NOMO-1 (cell line): ENCODE measurements at regions not wholly inside any gene's neighbourhood (a gene's known extent, or its start where the extent isn't known, plus 50 kb on each side); places are given as distances from the start of the nearest gene placed in this dataset.

Experiments
- DNase-seq, 2 experiments: peaks; one replicate each; lab custom pipeline; 2025; ENCODE audit not compliant: unreplicated experiment in 2 of 2; lab: John Stamatoyannopoulos, UW

- DNase-seq = no peak
Observed at GRCh38 chr2:11988691-11989353, 242.4 kb downstream of the LPIN1 start.

GRCh38 chr2:11989354-11989703 lies 242.9 kb downstream of the LPIN1 start:
- DNase-seq = no peak

- peak; percentile 45 to 50 for DNase-seq
Observed at GRCh38 chr2:11990576-11990975, 244.1 kb downstream of the LPIN1 start.

- DNase-seq = no peak
Observed at GRCh38 chr2:11993749-11994148, 247.3 kb downstream of the LPIN1 start.

GRCh38 chr2:11995456-11995855 lies 249.0 kb downstream of the LPIN1 start:
- no peak for DNase-seq

GRCh38 chr2:11996618-11997017 lies 250.2 kb downstream of the LPIN1 start:
- no peak for DNase-seq

GRCh38 chr2:11997142-11997541 lies 250.7 kb downstream of the LPIN1 start:
- no peak for DNase-seq

- no peak for DNase-seq
Observed at GRCh38 chr2:11998218-11998617, 251.8 kb downstream of the LPIN1 start.

GRCh38 chr2:11998626-11999378 lies 252.4 kb downstream of the LPIN1 start:
- no peak for DNase-seq

GRCh38 chr2:12001621-12002020 lies 255.2 kb downstream of the LPIN1 start:
- no peak for DNase-seq

- DNase-seq = no peak
Observed at GRCh38 chr2:12002215-12002614, 255.8 kb downstream of the LPIN1 start.

- no peak for DNase-seq
Observed at GRCh38 chr2:12004713-12005112, 258.3 kb downstream of the LPIN1 start.

- DNase-seq = peak; percentile 39 to 56
Observed at GRCh38 chr2:12005886-12006681, 259.7 kb downstream of the LPIN1 start.

- DNase-seq = no peak
Observed at GRCh38 chr2:12006850-12007249, 260.4 kb downstream of the LPIN1 start.

- DNase-seq = no peak
Observed at GRCh38 chr2:12007282-12007681, 260.9 kb downstream of the LPIN1 start.

- DNase-seq = peak; percentile 43 to 82
Observed at GRCh38 chr2:12008425-12009061, 262.1 kb downstream of the LPIN1 start.

- DNase-seq = no peak
Observed at GRCh38 chr2:12009323-12009905, 263.0 kb downstream of the LPIN1 start.

- no peak for DNase-seq
Observed at GRCh38 chr2:12010059-12010458, 263.6 kb downstream of the LPIN1 start.

GRCh38 chr2:12010779-12011178 lies 264.3 kb downstream of the LPIN1 start:
- DNase-seq = no peak

- DNase-seq = peak; percentile 62 to 85
Observed at GRCh38 chr2:12014088-12014960, 267.9 kb downstream of the LPIN1 start.
